HepG2 (cell line): ENCODE measurements at regions not wholly inside any gene's neighbourhood (a gene's known extent, or its start where the extent isn't known, plus 50 kb on each side); places are given as distances from the start of the nearest gene placed in this dataset.
A peak's percentile ranks its signal among the peaks of the same experiment; 100 is the strongest.
"Not testable (repeated sequence)": the region's sequence is repeated elsewhere in the genome, so short reads cannot be mapped to it uniquely, and the experiment has no call there.

Experiments
- ATAC-seq: fragments of 200-7000 bp; cut with Tn5 transposase; 3 replicates; pipeline ENCODE4 v1.9.1; 2020; ENCODE audit warnings: mild to moderate bottlenecking, moderate library complexity
- BruUV-seq: library from RNA; stranded (reverse); fragments of 400-500 nt; replicated peaks from 2 replicates; lab custom pipeline; 2021; lab: Mats Ljungman, UMichigan
- CTCF ChIA-PET: fragments of 300-600 bp; formaldehyde crosslinking; extraction: SDS; loops from one replicate; lab custom pipeline; 2021; ENCODE audit warnings: low total read pairs, inconsistent platforms, low intra/inter-chr PET ratio; lab: Yijun Ruan, JAX
- POLR2A ChIA-PET: fragments of 350-600 bp; sonication (Branson Sonifier 250); formaldehyde crosslinking; loops from one replicate; lab custom pipeline; 2020; ENCODE audit warnings: antibody characterized with exemption, inconsistent platforms; lab: Yijun Ruan, JAX
- DNase-seq: peaks from one replicate; pipeline ENCODE4 v3.0.0-alpha.2; 2015; ENCODE audit warnings: low spot score
- FAIRE-seq: peaks from 3 replicates; lab custom pipeline; 2011; peaks lifted over from hg19 to GRCh38; lab: Jason Lieb, UNC
- H2AFZ ChIP-seq: one replicate; pipeline ENCODE4 v1.6.1; 2011; ENCODE audit warnings: low read length, inconsistent platforms
- H3K27ac ChIP-seq: fragments of 300-600 bp; 3 replicates; pipeline ENCODE4 v1.8.0; 2011; ENCODE audit warnings: mixed run types, mild to moderate bottlenecking, mixed read lengths, low read length, inconsistent platforms; ENCODE audit not compliant: insufficient read depth; ENCODE audit errors: extremely low read length
- H3K27me3 ChIP-seq, 2 experiments: fragments of 200-600 bp in 1 of 2; 2 replicates in 1 of 2; 3 replicates in 1 of 2; pipeline versions ENCODE4 v1.6.0 to v1.8.0; 2011; ENCODE audit warnings: low read length in 2 of 2, mild to moderate bottlenecking in 2 of 2, moderate library complexity in 2 of 2, inconsistent platforms in 1 of 2; ENCODE audit not compliant: insufficient read depth in 2 of 2, control insufficient read depth in 1 of 2
- H3K36me3 ChIP-seq, 2 experiments: fragments of 200-600 bp in 1 of 2; replicated peaks in 1 of 2; 2 replicates in 1 of 2; 3 replicates in 1 of 2; pipeline versions ENCODE4 v1.5.1 to v1.8.0; 2011; ENCODE audit warnings: low read length in 2 of 2, inconsistent platforms in 1 of 2; ENCODE audit not compliant: insufficient read depth in 2 of 2, control insufficient read depth in 1 of 2
- H3K4me1 ChIP-seq: 2 replicates; pipeline ENCODE4 v1.5.1; 2012; ENCODE audit warnings: low read length, inconsistent platforms; ENCODE audit not compliant: insufficient read depth
- H3K4me2 ChIP-seq: 2 replicates; pipeline ENCODE4 v1.6.0; 2011; ENCODE audit warnings: low read depth, low read length, inconsistent platforms
- H3K4me3 ChIP-seq, 3 experiments: fragments of 200-600 bp in 1 of 3; sonication (generic), shearing (Covaris generic) in 1 of 3; replicated peaks in 1 of 3; 2 replicates each; pipeline ENCODE4 v1.5.1; 2011 to 2016; ENCODE audit warnings: low read length in 3 of 3, inconsistent platforms in 2 of 3, low read depth in 2 of 3, mild to moderate bottlenecking in 2 of 3, control low read depth in 1 of 3, mixed read lengths in 1 of 3; ENCODE audit not compliant: insufficient read depth in 1 of 3
- H3K79me2 ChIP-seq: one replicate; pipeline ENCODE4 v1.6.1; 2011; ENCODE audit warnings: low read length, inconsistent platforms; ENCODE audit not compliant: insufficient read depth
- H3K9ac ChIP-seq: 2 replicates; pipeline ENCODE4 v1.6.0; 2011; ENCODE audit warnings: mild to moderate bottlenecking, low read depth, low read length, inconsistent platforms; ENCODE audit not compliant: insufficient read depth
- H3K9me3 ChIP-seq: 2 replicates; pipeline ENCODE4 v1.5.1; 2012; ENCODE audit warnings: mild to moderate bottlenecking, low read length
- H4K20me1 ChIP-seq: 2 replicates; pipeline ENCODE4 v1.6.0; 2011; ENCODE audit warnings: inconsistent platforms, mild to moderate bottlenecking, low read length, moderate library complexity; ENCODE audit not compliant: insufficient read depth
- ATF7 ChIP-seq, 2 experiments: fragments of 450-650 bp in 1 of 2; sonication (generic) in 1 of 2; formaldehyde crosslinking in 1 of 2; IDR thresholded peaks; 2 replicates each; pipeline versions ENCODE4 v1.4.0 to v1.6.1; 2016 to 2020; ENCODE audit warnings: antibody characterized with exemption in 1 of 2, mild to moderate bottlenecking in 1 of 2, missing genetic modification reagents in 1 of 2
- WGBS: methylation state at CpG from one replicate; pipeline ENCODE4 v1.1.6; 2017; ENCODE audit warnings: low lambda C conversion rate; 5-methylcytosine and 5-hydroxymethylcytosine counted together
- in situ Hi-C: cut with HindIII; loops from 2 replicates; pipeline ENCODE4 v1.10.0; 2017; ENCODE audit warnings: low pct_unique_long_range_greater_than_20kb; ENCODE audit not compliant: extremely low pct_ligation_motif_present
- intact Hi-C: fragments of 100-400 bp; cut with micrococcal nuclease; formaldehyde crosslinking; loops from one replicate; pipeline ENCODE4 v1.10.0; 2022; ENCODE audit not compliant: unreplicated experiment

- FAIRE-seq, POLR2A ChIA-PET, BruUV-seq: not testable (repeated sequence)
Observed at GRCh38 chr4:189629733-189630132, 310.9 kb upstream of the FRG1 start.

GRCh38 chr4:189630913-189631567 is 309.6 kb upstream of the FRG1 start:
- H3K79me2 ChIP-seq, BruUV-seq, H3K9me3 ChIP-seq, H4K20me1 ChIP-seq, POLR2A ChIA-PET, FAIRE-seq, H3K27ac ChIP-seq, intact Hi-C loops, H3K27me3 ChIP-seq, H3K4me2 ChIP-seq, H3K9ac ChIP-seq, DNase-seq, CTCF ChIA-PET, H3K4me1 ChIP-seq, H3K36me3 ChIP-seq, in situ Hi-C loops, ATAC-seq, H2AFZ ChIP-seq, H3K4me3 ChIP-seq: not testable (repeated sequence)
- 6% methylated on average over 6 of the region's 6 CpGs for WGBS

More at GRCh38 chr4:189629733-189630132, 310.9 kb upstream of the FRG1 start:
- H3K27me3 ChIP-seq; H2AFZ ChIP-seq; intact Hi-C loops; H3K4me2 ChIP-seq; H3K79me2 ChIP-seq; H3K4me1 ChIP-seq; H3K27ac ChIP-seq; in situ Hi-C loops; H3K36me3 ChIP-seq; ATAC-seq; DNase-seq; H3K9ac ChIP-seq; H4K20me1 ChIP-seq; H3K9me3 ChIP-seq; H3K4me3 ChIP-seq; CTCF ChIA-PET; TF ChIP-seq ATF7 (CRISPR knock-in tag; IDR thresholded peaks at IDR 0.05): not testable (repeated sequence)
- TF ChIP-seq ATF7 (IDR thresholded peaks at IDR 0.05), result peak; percentile 82
- 7% methylated on average over 3 of the region's 3 CpGs for WGBS

- H3K9me3 ChIP-seq, H3K27ac ChIP-seq, H3K36me3 ChIP-seq, in situ Hi-C loops, DNase-seq, intact Hi-C loops, CTCF ChIA-PET, H3K79me2 ChIP-seq, H2AFZ ChIP-seq, H4K20me1 ChIP-seq, H3K4me1 ChIP-seq, H3K4me3 ChIP-seq, POLR2A ChIA-PET, FAIRE-seq, BruUV-seq, H3K9ac ChIP-seq, ATAC-seq, H3K27me3 ChIP-seq, H3K4me2 ChIP-seq: not testable (repeated sequence)
- WGBS, result 60% methylated on average over 9 of the region's 9 CpGs
Observed at GRCh38 chr4:189631568-189631916, 309.1 kb upstream of the FRG1 start.

GRCh38 chr4:189650436-189650835 is 290.2 kb upstream of the FRG1 start:
- in situ Hi-C loops, ATAC-seq, H3K9me3 ChIP-seq, FAIRE-seq, H3K27ac ChIP-seq, H3K36me3 ChIP-seq, H3K4me3 ChIP-seq, H4K20me1 ChIP-seq, intact Hi-C loops, BruUV-seq, H2AFZ ChIP-seq, H3K4me2 ChIP-seq, DNase-seq, H3K9ac ChIP-seq, H3K4me1 ChIP-seq, POLR2A ChIA-PET, H3K79me2 ChIP-seq, CTCF ChIA-PET, H3K27me3 ChIP-seq: not testable (repeated sequence)
- WGBS, result 5% methylated on average over 2 of the region's 2 CpGs
